GM21528 (cell line): ENCODE measurements at regions not wholly inside any gene's neighbourhood (a gene's known extent, or its start where the extent isn't known, plus 50 kb on each side); places are given as distances from the start of the nearest gene placed in this dataset.

Experiments used
- ATAC-seq: cut with Tn5 transposase; IDR thresholded peaks from one replicate; pipeline ENCODE4 v1.9.1; 2021; ENCODE audit warnings: mild to moderate bottlenecking, moderate library complexity; ENCODE audit not compliant: unreplicated experiment, low FRiP score

GRCh38 chr6:137815692-137816091 lies 51.4 kb upstream of the TNFAIP3 start:
- no peak for ATAC-seq

GRCh38 chr6:137816133-137816579 lies 50.9 kb upstream of the TNFAIP3 start:
- peak; percentile 53 for ATAC-seq

- no peak for ATAC-seq
Observed at GRCh38 chr6:137816688-137817618, 50.1 kb upstream of the TNFAIP3 start.
